GM18867 (cell line): ENCODE measurements at regions not wholly inside any gene's neighbourhood (a gene's known extent, or its start where the extent isn't known, plus 50 kb on each side); places are given as distances from the start of the nearest gene placed in this dataset.
"Not testable (repeated sequence)": the region's sequence is repeated elsewhere in the genome, so short reads cannot be mapped to it uniquely, and the experiment has no call there.

Source experiments
- ATAC-seq: cut with Tn5 transposase; IDR thresholded peaks from one replicate; pipeline ENCODE4 v1.9.1; 2021; ENCODE audit warnings: mild to moderate bottlenecking, moderate library complexity; ENCODE audit not compliant: unreplicated experiment

DNA sequence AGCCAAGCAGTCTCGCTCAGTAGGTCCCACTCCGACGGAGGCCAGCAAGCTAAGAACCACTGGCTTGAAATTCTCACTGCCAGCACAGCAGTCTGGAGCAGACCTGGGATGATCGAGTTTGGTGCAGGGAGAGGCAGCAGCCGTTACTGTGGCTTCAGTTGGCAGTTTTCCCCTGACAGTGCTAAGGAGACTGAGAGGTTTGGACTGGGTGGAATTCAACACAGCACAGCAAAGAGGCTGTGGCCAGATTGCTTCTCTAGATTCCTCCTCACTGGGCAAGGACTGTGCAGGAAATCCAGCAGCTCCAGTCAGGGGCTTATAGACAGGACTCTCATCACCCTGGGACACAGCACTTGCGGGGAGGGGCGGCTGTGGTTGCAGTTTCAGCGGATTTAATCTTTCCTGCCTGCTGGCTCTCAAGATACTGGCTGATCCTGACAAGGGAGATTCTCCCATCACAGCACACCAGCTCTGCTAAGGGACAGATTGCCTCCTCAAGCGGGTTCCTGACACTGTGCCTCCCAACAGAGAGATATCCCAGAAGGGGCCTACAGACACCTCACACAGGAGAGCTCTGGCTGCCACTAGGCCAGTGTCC, 122.1 kb downstream of the YIPF5 start:
- ATAC-seq, result no peak

- ATAC-seq, result not testable (repeated sequence)
Measured at GRCh38 chr5:144055391-144055790, 115.1 kb downstream of the YIPF5 start.

DNA sequence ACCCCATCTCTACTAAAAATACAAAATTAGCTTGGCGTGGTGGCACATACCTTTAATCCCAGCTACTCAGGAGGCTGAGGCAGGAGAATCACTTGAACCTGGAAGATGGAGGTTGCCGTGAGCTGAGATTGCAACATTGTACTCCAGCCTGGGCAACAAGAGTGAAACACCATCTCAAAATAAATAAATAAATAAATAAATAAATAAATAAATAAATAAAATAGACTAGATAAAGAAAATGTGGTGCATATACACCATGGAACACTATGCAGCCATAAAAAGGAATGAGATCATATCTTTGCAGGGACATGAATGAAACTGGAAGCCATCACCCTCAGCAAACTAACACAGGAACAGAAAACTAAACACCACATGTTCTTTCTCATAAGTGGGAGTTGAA, 110.4 kb downstream of the YIPF5 start:
- ATAC-seq, result not testable (repeated sequence)

DNA sequence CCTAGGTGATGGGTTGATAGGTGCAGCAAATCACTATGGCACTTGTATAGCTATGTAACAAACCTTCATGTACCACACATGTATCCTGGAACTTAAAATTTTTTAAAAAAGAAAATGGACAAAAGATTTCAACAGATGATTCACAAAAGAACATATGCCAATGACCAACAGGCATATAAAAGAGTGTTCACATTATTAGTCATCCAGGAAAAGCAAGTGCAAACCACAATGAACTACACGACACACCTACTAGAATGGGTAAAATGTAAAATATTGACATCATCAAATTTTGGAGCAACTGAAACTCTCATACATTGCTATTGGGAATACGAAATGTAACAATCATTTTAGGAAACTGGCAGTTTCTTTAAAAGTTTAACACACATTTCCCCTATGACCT, 109.9 kb downstream of the YIPF5 start:
- no peak for ATAC-seq

- ATAC-seq, result no peak
Measured at GRCh38 chr5:144065786-144066185, 104.7 kb downstream of the YIPF5 start.

DNA sequence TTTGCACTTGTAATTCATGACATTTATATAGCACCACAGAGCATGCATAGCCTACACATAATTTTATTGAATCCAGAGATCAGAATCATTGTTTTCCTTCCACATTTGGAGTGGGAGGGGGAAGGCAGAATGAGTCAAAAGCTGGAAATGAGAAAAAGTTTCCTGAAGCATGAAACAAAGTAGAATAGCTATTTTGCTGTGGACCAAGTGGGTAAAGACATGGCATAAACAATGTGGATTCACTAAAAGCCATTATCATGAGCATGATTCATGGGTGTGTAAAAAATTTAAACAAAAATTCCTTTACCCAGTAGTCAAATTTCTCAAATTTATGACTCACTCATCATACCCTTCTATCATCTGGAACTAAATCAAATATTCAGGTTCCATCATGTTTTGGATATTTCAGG, 97.9 kb downstream of the YIPF5 start:
- no peak for ATAC-seq

GRCh38 chr5:144076521-144077083, 93.9 kb downstream of the YIPF5 start:
- no peak for ATAC-seq

- no peak for ATAC-seq
Measured at GRCh38 chr5:144083185-144083584, 87.3 kb downstream of the YIPF5 start.

DNA sequence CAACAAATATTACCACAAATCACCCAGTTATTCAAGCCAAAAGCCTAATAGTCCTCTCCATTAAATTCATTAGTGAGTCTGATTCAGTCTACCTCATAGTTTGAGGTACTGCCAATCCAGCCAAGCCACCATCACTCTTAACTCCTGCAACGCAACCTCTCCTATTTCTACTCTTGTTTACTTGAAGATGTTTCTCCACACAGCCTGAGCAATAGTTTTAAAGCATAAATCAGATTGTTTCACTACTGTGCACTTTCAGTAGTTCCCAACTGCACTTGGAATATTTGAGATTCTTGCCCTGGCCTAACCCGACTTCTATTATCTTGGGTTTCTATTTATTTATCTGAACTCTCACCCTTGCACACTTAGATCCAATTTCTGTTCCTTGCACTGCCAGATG, 85.5 kb downstream of the YIPF5 start:
- ATAC-seq, result no peak

DNA sequence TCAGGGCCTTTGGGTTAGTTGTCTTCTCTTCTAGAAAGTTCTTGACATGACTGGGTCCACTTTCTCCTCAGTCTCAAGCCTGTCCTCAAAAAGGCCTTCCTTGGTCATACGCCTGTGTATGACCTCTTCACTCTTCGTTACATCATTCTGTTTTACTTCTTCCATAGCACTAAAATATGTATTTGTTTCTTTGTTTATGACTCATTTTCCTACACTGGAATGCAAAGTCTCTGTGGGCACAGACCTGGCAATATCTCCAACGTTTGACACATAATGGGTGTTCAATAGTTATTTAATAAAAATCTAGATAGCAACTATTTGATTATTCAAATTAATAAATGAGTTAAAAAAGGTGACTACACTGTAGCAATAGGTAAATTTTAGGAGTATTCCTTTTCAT, 85.1 kb downstream of the YIPF5 start:
- no peak for ATAC-seq

DNA sequence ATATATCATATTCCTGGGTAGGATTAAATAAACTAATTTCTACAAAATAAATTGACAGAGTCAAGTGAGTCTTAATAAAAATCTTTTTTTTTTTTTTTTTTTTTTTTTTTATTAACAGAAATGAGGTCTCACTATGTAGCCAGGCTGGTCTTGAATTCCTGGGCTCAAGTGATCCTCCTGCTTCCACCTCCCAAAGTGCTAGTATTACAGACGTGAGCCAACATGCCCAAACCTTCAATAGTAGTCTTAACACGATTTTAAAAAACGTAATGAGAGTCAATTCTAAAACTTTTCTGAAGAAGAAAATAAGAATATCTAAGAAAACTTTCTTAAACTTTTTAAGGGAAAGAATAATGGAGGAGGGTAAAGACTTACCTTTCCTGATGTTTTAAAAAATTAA, 84.2 kb downstream of the YIPF5 start:
- ATAC-seq, result no peak

GRCh38 chr5:144087576-144087975, 82.9 kb downstream of the YIPF5 start:
- peak; percentile 54 for ATAC-seq

- ATAC-seq, result no peak
Measured at GRCh38 chr5:144088206-144089064, 82.0 kb downstream of the YIPF5 start.

- peak; percentile 80 for ATAC-seq
Measured at GRCh38 chr5:144089401-144090021, 80.9 kb downstream of the YIPF5 start.

GRCh38 chr5:144092508-144092907, 78.0 kb downstream of the YIPF5 start:
- ATAC-seq, result no peak

DNA sequence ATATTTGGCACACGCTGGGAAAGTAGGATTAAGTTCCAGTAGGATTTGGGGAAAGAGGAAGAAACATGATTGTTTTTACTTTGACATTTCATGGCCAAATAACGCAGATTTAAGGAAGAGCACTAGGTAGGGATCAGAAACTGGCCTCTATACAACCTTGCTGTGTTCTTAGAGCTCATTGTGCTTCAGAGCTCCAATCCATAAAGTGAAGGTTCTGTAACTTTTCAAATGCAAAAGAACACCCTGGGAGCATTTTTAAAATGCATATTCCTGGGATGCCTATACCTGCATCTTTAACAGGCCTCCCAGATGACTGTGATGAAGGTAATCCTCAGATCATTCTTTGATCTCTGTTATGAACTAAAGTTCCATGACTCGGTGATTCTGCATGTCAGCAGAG, 77.1 kb downstream of the YIPF5 start:
- no peak for ATAC-seq

DNA sequence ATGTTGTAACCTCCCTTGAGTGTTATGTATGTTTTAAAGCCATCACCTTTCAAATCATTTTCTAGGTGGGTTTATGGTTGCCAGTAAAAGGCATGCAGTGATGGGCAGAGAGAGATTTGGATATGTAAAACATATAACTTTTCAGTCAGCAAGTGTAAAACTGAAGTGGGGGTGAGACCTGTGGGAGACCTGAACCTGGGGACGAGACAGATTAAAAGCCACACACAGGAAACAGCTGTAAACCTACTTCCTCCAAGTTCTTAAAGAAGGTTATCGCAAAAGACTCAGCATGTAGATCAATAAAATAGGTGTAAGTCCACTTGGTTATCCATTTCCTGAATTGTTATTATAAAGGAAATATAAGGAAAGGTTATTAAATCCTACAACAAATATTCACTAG, 76.6 kb downstream of the YIPF5 start:
- peak; percentile 55 for ATAC-seq

DNA sequence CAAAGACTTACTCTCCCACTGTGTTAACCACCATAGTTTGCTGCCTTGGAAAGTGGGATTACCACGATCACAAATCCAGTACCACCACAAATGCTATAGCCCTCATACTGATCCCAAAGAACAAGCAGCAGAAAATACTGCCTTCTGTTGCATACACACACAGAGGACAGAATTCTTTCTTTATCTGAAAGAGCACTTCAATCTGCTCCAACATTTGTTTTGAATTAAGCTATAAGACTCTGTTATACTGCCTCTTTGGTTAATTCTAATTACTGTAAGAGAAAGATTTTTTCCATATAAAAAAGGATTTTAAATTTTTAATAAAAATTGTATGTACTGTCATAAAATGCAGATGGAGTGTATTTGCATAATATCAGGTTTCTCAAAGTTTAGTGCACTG, 69.8 kb downstream of the YIPF5 start:
- ATAC-seq, result no peak

GRCh38 chr5:144101616-144102015, 68.8 kb downstream of the YIPF5 start:
- no peak for ATAC-seq

- ATAC-seq, result no peak
Measured at GRCh38 chr5:144102361-144102760, 68.1 kb downstream of the YIPF5 start.

GRCh38 chr5:144102979-144103378, 67.5 kb downstream of the YIPF5 start:
- no peak for ATAC-seq
